C4-2B (cell line): ENCODE measurements at regions not wholly inside any gene's neighbourhood (a gene's known extent, or its start where the extent isn't known, plus 50 kb on each side); places are given as distances from the start of the nearest gene placed in this dataset.
"Not testable (repeated sequence)": the region's sequence is repeated elsewhere in the genome, so short reads cannot be mapped to it uniquely, and the experiment has no call there.

Experiments used
- H3K27ac ChIP-seq: fragments of 450-650 bp; 2 replicates; pipeline ENCODE4 v1.5.1; 2017
- ZFX ChIP-seq: fragments of 450-650 bp; IDR thresholded peaks from 2 replicates; pipeline ENCODE4 v1.6.1; 2017
- TF ChIP-seq, protein P1 (sequence below): fragments of 450-650 bp; conservative IDR thresholded peaks from 2 replicates; pipeline ENCODE4 v1.5.1; 2017; ENCODE audit warnings: mild to moderate bottlenecking

DNA sequence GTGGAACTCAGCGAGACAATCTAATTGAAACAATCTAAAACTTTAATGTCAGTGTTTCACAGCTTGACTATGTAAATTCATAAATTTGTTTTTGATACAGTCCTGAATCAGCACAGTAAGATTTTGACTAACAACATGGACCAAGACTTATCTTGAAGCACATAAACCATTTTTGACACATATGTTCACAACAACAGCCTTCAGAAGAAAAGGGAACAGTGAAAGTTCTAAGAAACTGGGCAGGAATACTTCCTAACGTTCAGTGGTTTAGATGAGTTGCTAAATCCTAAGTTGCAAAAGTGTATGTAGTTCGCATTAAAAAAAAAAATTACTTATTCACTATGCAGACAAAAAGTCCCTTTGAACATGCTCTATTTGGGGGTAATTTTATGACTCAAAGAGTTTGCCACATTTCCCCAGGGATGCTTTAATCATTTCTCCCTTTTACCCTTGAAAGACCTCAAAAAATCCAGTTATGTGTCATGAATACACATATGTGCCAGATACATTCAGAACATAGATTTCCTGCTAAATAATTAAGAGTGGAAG, 120.2 kb downstream of the MRPL39 start:
- no peak overlapping the region for H3K27ac ChIP-seq
- no peak for TF ChIP-seq ZFX
- TF ChIP-seq, protein P1, sequence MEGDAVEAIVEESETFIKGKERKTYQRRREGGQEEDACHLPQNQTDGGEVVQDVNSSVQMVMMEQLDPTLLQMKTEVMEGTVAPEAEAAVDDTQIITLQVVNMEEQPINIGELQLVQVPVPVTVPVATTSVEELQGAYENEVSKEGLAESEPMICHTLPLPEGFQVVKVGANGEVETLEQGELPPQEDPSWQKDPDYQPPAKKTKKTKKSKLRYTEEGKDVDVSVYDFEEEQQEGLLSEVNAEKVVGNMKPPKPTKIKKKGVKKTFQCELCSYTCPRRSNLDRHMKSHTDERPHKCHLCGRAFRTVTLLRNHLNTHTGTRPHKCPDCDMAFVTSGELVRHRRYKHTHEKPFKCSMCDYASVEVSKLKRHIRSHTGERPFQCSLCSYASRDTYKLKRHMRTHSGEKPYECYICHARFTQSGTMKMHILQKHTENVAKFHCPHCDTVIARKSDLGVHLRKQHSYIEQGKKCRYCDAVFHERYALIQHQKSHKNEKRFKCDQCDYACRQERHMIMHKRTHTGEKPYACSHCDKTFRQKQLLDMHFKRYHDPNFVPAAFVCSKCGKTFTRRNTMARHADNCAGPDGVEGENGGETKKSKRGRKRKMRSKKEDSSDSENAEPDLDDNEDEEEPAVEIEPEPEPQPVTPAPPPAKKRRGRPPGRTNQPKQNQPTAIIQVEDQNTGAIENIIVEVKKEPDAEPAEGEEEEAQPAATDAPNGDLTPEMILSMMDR, result no peak

DNA sequence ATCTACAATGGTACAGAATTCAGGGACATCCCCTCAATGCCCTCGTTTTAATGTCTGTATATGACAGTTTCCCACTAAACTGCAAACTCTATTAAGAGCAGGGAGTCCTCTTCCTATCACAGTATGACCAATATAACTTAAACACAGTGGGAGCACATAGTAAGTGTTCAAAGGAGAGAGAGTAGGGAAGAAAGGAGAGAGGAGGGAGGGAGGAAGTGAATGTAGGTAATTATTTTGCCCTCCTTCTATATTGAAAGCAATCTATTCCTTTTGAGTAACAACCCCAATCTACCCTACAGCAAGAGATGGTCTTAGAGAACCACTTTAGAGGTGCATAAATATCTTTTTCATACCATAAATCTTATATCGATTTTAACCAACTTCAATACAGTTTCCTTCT, 121.4 kb downstream of the MRPL39 start:
- no peak overlapping the region for H3K27ac ChIP-seq
- TF ChIP-seq, protein P1, result no peak
- TF ChIP-seq ZFX, result no peak

DNA sequence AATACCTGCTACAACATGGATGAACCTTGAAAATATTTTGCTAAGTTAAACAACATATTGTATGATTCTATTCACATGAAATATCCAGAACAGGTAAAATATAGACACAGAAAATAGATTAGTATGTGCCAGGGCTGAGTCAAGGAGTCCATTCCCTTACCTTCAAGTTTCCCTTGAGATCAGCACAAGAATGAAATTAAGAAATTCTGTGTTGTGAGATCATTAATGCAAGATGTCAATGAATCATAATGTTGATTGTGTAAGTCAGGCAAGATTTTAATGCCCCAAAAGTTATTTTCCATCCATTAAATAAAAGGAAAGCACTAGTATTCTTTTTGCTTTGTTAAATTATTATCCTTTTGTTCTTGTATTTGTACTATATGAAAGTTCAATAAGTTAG, 139.4 kb downstream of the MRPL39 start:
- H3K27ac ChIP-seq, result no peak overlapping the region
- TF ChIP-seq, protein P1, result no peak
- no peak for TF ChIP-seq ZFX

DNA sequence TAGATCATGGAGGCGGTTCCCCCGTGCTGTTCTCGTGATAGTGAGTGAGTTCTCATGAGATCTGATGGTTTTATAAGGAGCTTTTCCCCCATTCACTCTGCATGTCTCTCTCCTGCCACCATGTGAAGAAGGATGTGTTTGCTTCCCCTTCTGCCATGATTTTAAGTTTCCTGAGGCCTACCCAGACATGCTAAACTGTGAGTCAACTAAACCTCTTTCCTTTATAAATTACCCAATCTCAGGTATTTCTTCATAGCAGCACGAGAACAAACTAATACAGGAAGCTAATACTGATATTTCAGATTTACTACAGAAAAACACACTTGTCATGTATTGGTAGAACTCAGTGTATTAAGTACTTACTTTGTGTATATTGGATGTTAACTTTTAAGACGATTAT, 140.2 kb downstream of the MRPL39 start:
- H3K27ac ChIP-seq, result not testable (repeated sequence)

DNA sequence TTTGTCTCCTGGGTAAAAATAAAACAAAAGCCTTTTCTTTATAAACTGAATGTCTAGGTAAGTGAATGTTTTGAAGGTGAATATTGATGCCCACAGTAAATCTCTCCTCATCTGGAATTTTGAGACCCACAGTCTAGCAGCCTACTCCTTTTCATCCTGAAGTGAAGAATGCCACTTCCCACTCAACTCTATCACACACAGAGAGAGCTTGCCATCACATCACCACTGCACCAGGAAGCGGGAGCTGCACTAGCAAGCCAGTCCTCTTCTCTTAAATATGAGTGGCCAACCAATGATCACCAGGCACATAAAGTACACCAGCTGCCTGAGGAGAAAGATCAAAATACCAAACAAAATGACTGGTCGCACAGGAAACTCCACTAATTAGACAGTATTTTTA, 140.8 kb downstream of the MRPL39 start:
- TF ChIP-seq ZFX, result no peak
- TF ChIP-seq, protein P1, result no peak
- H3K27ac ChIP-seq, result no peak overlapping the region

DNA sequence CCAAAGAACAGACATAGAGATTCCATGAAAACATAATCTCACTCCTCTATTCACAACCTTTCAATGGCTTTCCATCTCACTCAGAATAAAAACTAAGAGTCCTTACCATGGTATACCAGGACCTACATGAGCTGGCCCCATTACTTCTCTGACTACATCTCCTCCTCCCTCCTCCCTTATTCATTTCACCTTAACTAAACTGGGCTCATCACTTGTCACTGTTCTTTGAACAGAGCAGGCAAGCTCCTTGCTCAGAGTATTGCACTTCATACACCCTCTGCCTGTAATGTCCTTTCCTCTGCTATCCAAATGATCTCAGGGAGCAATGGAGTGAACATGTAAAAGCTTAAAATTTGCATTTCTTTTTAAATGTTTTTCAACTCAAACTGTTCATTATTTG, 142.0 kb downstream of the MRPL39 start:
- H3K27ac ChIP-seq, result no peak overlapping the region
- TF ChIP-seq ZFX, result no peak
- TF ChIP-seq, protein P1, result no peak

DNA sequence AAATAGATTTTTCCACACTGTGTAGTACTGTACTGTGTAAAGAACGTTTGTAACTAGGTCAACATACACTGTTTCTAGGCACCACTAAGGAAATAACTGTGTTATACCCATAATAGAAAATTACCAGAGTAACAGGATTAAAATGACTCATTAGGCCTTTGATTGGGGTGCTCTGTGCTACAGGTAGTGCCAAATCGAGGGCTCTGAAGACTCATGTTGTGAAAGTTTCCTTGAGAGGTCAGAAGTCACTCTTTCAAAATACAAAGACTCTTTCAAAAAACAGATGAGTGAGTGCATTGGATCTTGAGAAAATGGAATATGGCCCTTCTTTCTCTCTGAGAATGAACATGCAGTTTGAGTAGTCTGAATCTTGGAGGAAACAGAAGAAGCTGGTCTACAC, 143.0 kb downstream of the MRPL39 start:
- H3K27ac ChIP-seq, result no peak overlapping the region
- TF ChIP-seq, protein P1, result no peak
- TF ChIP-seq ZFX, result no peak

DNA sequence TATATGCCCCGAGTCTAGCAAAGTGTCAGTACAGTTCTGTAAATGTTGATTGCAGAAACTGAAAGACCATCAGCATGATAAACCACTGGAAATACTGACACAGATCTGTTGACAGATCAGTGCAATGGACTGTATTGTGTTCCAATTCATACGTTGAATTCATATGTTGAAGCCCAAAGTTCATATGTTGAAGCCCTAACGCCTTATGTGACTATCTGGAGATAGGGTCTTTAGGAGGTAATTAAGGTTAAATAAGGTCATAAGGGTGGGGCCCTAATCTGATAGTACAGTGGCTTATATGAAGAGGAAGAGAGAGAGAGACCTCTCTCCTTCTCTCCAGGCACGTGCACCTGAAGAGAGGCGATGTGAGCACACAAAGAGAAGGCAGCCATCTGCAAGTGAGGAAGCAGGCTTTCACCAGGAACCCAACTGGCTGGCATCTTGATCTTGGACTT, 144.7 kb downstream of the MRPL39 start:
- TF ChIP-seq, protein P1, result no peak
- no peak for TF ChIP-seq ZFX
- no peak overlapping the region for H3K27ac ChIP-seq
